K562 (cell line): ENCODE measurements at regions not wholly inside any gene's neighbourhood (a gene's known extent, or its start where the extent isn't known, plus 50 kb on each side); places are given as distances from the start of the nearest gene placed in this dataset.
"Not testable (repeated sequence)": the region's sequence is repeated elsewhere in the genome, so short reads cannot be mapped to it uniquely, and the experiment has no call there.

Experiments used
- ATAC-seq: fragments of 200-7000 bp; cut with Tn5 transposase; 3 replicates; pipeline ENCODE4 v1.9.1; 2020; ENCODE audit warnings: moderate library complexity
- BruUV-seq: library from RNA; stranded (reverse); fragments of 400-500 nt; replicated peaks from 2 replicates; lab custom pipeline; 2021; lab: Mats Ljungman, UMichigan
- CTCF ChIA-PET: fragments of 300-600 bp; formaldehyde crosslinking; extraction: SDS; loops from one replicate; lab custom pipeline; 2021; ENCODE audit warnings: low intra/inter-chr PET ratio; lab: Yijun Ruan, JAX
- POLR2A ChIA-PET: fragments of 300-600, 350-650 bp; sonication (Branson Sonifier 250); formaldehyde crosslinking; extraction: SDS; loops from one replicate; lab custom pipeline; 2021; ENCODE audit warnings: antibody characterized with exemption, inconsistent platforms; lab: Yijun Ruan, JAX
- DNase-seq, 4 experiments: peaks; one replicate each; pipeline versions ENCODE4 v3.0.0 to v3.0.0-alpha.2; 2011 to 2018; ENCODE audit warnings: low spot score in 3 of 4, mixed read lengths in 3 of 4; ENCODE audit errors: extremely low read depth in 1 of 4
- FAIRE-seq: peaks from 2 replicates; lab custom pipeline; 2011; peaks lifted over from hg19 to GRCh38; lab: Jason Lieb, UNC
- H2AFZ ChIP-seq: 2 replicates; pipeline ENCODE4 v1.6.0; 2011; ENCODE audit warnings: low read depth, low read length, control low read depth, inconsistent platforms
- H3K27ac ChIP-seq: fragments of 200-600 bp; 3 replicates; pipeline ENCODE4 v1.8.0; 2011; ENCODE audit warnings: low read depth, mild to moderate bottlenecking, control low read depth, inconsistent platforms, low read length, moderate library complexity, mixed read lengths; ENCODE audit errors: extremely low read depth
- H3K27me3 ChIP-seq, 2 experiments: fragments of 300-600 bp in 1 of 2; 2 replicates in 1 of 2; 3 replicates in 1 of 2; pipeline versions ENCODE4 v1.6.0 to v1.8.0; 2011; ENCODE audit warnings: inconsistent platforms in 2 of 2, low read length in 2 of 2, mild to moderate bottlenecking in 1 of 2, mixed read lengths in 1 of 2, moderate library complexity in 1 of 2; ENCODE audit not compliant: control insufficient read depth in 2 of 2, insufficient read depth in 2 of 2
- H3K36me3 ChIP-seq: fragments of 300-600 bp; 3 replicates; pipeline ENCODE4 v1.8.0; 2011; ENCODE audit warnings: mild to moderate bottlenecking, low read length, inconsistent platforms; ENCODE audit not compliant: control insufficient read depth, insufficient read depth
- H3K4me1 ChIP-seq, 2 experiments: fragments of 200-600 bp in 1 of 2; replicated peaks in 1 of 2; 2 replicates in 1 of 2; 3 replicates in 1 of 2; pipeline versions ENCODE4 v1.5.1 to v1.8.0; 2011; ENCODE audit warnings: inconsistent platforms in 2 of 2, low read length in 2 of 2, mild to moderate bottlenecking in 1 of 2, mixed read lengths in 1 of 2, moderate library complexity in 1 of 2; ENCODE audit not compliant: control insufficient read depth in 2 of 2, insufficient read depth in 2 of 2
- H3K4me2 ChIP-seq: 2 replicates; pipeline ENCODE4 v1.6.1; 2011; ENCODE audit warnings: low read length, control low read depth, inconsistent platforms, mixed read lengths; ENCODE audit not compliant: insufficient read depth
- H3K4me3 ChIP-seq: fragments of 200-600 bp; sonication (generic), shearing (Covaris generic); 2 replicates; pipeline ENCODE4 v1.5.1; 2016; ENCODE audit warnings: control low read depth, inconsistent platforms
- H3K79me2 ChIP-seq: fragments of 200-600 bp; 3 replicates; pipeline ENCODE4 v1.8.0; 2011; ENCODE audit warnings: low read length, inconsistent platforms; ENCODE audit not compliant: control insufficient read depth, insufficient read depth
- H3K9ac ChIP-seq, 2 experiments: 2 replicates each; pipeline versions ENCODE4 v1.6.0 to v1.6.1; 2011; ENCODE audit warnings: low read depth in 2 of 2, low read length in 2 of 2, control low read depth in 1 of 2, inconsistent platforms in 1 of 2, mild to moderate bottlenecking in 1 of 2, mixed read lengths in 1 of 2; ENCODE audit not compliant: insufficient read depth in 1 of 2
- H3K9me1 ChIP-seq: one replicate; pipeline ENCODE4 v1.6.0; 2011; ENCODE audit warnings: inconsistent platforms, mild to moderate bottlenecking, low read length, moderate library complexity; ENCODE audit not compliant: control insufficient read depth, insufficient read depth
- H3K9me3 ChIP-seq: replicated peaks from 2 replicates; pipeline ENCODE4 v1.5.1; 2011; ENCODE audit warnings: low read depth, low read length, inconsistent platforms; ENCODE audit not compliant: control insufficient read depth, insufficient read depth
- H4K20me1 ChIP-seq: replicated peaks from 2 replicates; pipeline ENCODE4 v1.6.1; 2011; ENCODE audit warnings: low read length, inconsistent platforms, mixed read lengths; ENCODE audit not compliant: control insufficient read depth, insufficient read depth
- ID3 ChIP-seq, 2 experiments: fragments of 250-450 bp in 1 of 2; fragments of 450-650 bp in 1 of 2; sonication (Bioruptor Pico) in 1 of 2; IDR thresholded peaks; 2 replicates each; pipeline versions ENCODE4 v1.6.1 to v1.8.0; 2016 to 2021; ENCODE audit warnings: mild to moderate bottlenecking in 2 of 2, moderate library complexity in 2 of 2, missing compliant biosample characterization in 1 of 2, missing genetic modification characterization in 1 of 2
- TCF7L2 ChIP-seq: fragments of 150-350 bp; IDR thresholded peaks from 2 replicates; pipeline ENCODE4 v1.6.1; 2016; ENCODE audit warnings: low read depth, mild to moderate bottlenecking, low read length, moderate library complexity
- WGBS: fragments of 100-300 bp; shearing (Covaris generic); methylation state at CpG from one replicate; pipeline ENCODE4 v1.1.6; 2016; ENCODE audit warnings: low coverage, mixed read lengths; ENCODE audit not compliant: insufficient coverage; ENCODE audit errors: missing lambda C conversion rate; 5-methylcytosine and 5-hydroxymethylcytosine counted together
- in situ Hi-C: fragments of 300-500 bp; cut with MboI; formaldehyde crosslinking; loops from 4 replicates; pipeline ENCODE4 v1.15.0; 2018; ENCODE audit warnings: inconsistent platforms, mixed read lengths
- intact Hi-C: fragments of 100-400 bp; cut with micrococcal nuclease; formaldehyde crosslinking; loops from 2 replicates; pipeline ENCODE4 v1.14.2; 2022

- FAIRE-seq = no peak
Observed at GRCh38 chr4:140219567-140219966, 65.6 kb upstream of the MAML3 start.

GRCh38 chr4:140219070-140219469 is 65.1 kb upstream of the MAML3 start:
- H3K79me2 ChIP-seq, POLR2A ChIA-PET, H3K4me2 ChIP-seq, FAIRE-seq, H2AFZ ChIP-seq, CTCF ChIA-PET, H3K36me3 ChIP-seq, H3K4me1 ChIP-seq, H3K9me3 ChIP-seq, H3K27ac ChIP-seq, BruUV-seq, ATAC-seq, DNase-seq, H3K4me3 ChIP-seq, intact Hi-C loops, H3K9me1 ChIP-seq, H3K9ac ChIP-seq, H4K20me1 ChIP-seq, H3K27me3 ChIP-seq, in situ Hi-C loops: not testable (repeated sequence)
- 0% methylated on average over 5 of the region's 5 CpGs for WGBS

More at GRCh38 chr4:140219567-140219966, 65.6 kb upstream of the MAML3 start:
- TF ChIP-seq TCF7L2 (no peak), ID3 (CRISPR knock-in tag; IDR thresholded peaks at IDR 0.05) (no peak), ID3 (tag; IDR thresholded peaks at IDR 0.05) (no peak)
- TF ChIP-seq, all 486 proteins: peak for 0
- Histone ChIP-seq H3K9me3 (no peaks in the 10 kb centered on the region), H3K4me3 (no peak overlapping the region), H3K9ac (no peak overlapping the region), H3K36me3 (no peaks in the 10 kb centered on the region), H3K79me2 (no peaks in the 10 kb centered on the region), H3K27ac (no peak overlapping the region), H2AFZ (no peak overlapping the region), H3K9me1 (no peaks in the 10 kb centered on the region), H3K4me1 (no peaks in the 10 kb centered on the region), H4K20me1 (no peaks in the 10 kb centered on the region), H3K27me3 (no peaks in the 10 kb centered on the region; a peak in 1 of 5 replicates), H3K4me2 (no peak overlapping the region)
- ChIA-PET CTCF (no interaction called here), POLR2A (no interaction called here)
- ATAC-seq (no peak), DNase-seq (no peak)
- WGBS = 0% methylated on average over 2 of the region's 2 CpGs
- no TSS peak for BruUV-seq
- in situ Hi-C loops (no loop called here), intact Hi-C loops (no loop called here)
